Activated naive CD8-positive, alpha-beta T cell treated with anti-CD3 and anti-CD28 coated beads, Interleukin-2, amount 50 U/mL, for 24 hours (primary cell): ENCODE measurements at regions not wholly inside any gene's neighbourhood (a gene's known extent, or its start where the extent isn't known, plus 50 kb on each side); places are given as distances from the start of the nearest gene placed in this dataset.

Source experiments
- ATAC-seq: fragments of 150-1000 bp; cut with Tn5 transposase; one replicate; pipeline ENCODE4 v1.10.0; 2021
- DNase-seq: peaks from one replicate; pipeline ENCODE4 v3.0.0; 2021
- H3K27ac Mint-ChIP-seq: one replicate; pipeline ENCODE4 v1.8.0; 2021; ENCODE audit warnings: mild to moderate bottlenecking, mixed read lengths
- H3K27me3 Mint-ChIP-seq: one replicate; pipeline ENCODE4 v1.8.0; 2021; ENCODE audit warnings: mixed read lengths
- H3K36me3 Mint-ChIP-seq: one replicate; pipeline ENCODE4 v1.8.0; 2021; ENCODE audit warnings: low read depth, mixed read lengths
- H3K4me1 Mint-ChIP-seq: one replicate; pipeline ENCODE4 v1.8.0; 2021; ENCODE audit warnings: mixed read lengths
- H3K4me3 Mint-ChIP-seq: one replicate; pipeline ENCODE4 v1.8.0; 2021; ENCODE audit warnings: mild to moderate bottlenecking, moderate library complexity, mixed read lengths
- H3K9me3 Mint-ChIP-seq: one replicate; pipeline ENCODE4 v1.8.0; 2021; ENCODE audit warnings: mixed read lengths

DNA sequence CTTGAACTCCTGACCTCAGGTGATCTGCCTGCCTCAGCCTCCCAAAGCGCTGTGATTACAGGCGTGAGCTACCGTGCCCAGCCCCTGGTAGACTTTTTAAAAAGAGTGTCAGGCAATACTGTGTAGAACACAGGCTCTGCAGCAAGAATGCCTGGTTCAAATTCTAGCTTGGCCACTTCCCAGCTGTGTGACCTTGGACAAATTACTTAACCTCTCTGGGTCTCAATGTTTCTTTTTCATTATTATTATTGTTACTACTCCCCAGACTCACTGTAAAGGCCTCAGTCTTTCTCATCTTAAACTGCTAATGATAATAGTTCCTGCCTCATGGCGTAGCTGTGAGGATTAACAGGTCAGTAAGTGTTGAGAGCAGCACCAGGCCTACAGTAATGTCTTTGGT lies 114.3 kb downstream of the LITAF start:
- Mint-ChIP-seq H3K4me1 (no peaks in the 10 kb centered on the region), H3K27ac (no peak overlapping the region), H3K36me3 (no peaks in the 10 kb centered on the region), H3K4me3 (no peak overlapping the region), H3K9me3 (no peaks in the 10 kb centered on the region), H3K27me3 (no peaks in the 10 kb centered on the region)
- ATAC-seq (no peak), DNase-seq (no peak)

- H3K4me1 Mint-ChIP-seq, result no peaks in the 10 kb centered on the region
- no peak overlapping the region for H3K4me3 Mint-ChIP-seq
- no peak for DNase-seq
- no peaks in the 10 kb centered on the region for H3K27me3 Mint-ChIP-seq
- no peaks in the 10 kb centered on the region for H3K9me3 Mint-ChIP-seq
- H3K36me3 Mint-ChIP-seq, result no peaks in the 10 kb centered on the region
- H3K27ac Mint-ChIP-seq, result no peak overlapping the region
- ATAC-seq, result no peak
Measured at GRCh38 chr16:11472851-11473250, 113.9 kb downstream of the LITAF start.

- Mint-ChIP-seq H3K36me3 (no peaks in the 10 kb centered on the region), H3K4me1 (no peaks in the 10 kb centered on the region), H3K4me3 (no peak overlapping the region), H3K9me3 (no peaks in the 10 kb centered on the region), H3K27me3 (no peaks in the 10 kb centered on the region), H3K27ac (no peak overlapping the region)
- DNase-seq (no peak), ATAC-seq (no peak)
Measured at GRCh38 chr16:11473728-11474127, 113.0 kb downstream of the LITAF start.

DNA sequence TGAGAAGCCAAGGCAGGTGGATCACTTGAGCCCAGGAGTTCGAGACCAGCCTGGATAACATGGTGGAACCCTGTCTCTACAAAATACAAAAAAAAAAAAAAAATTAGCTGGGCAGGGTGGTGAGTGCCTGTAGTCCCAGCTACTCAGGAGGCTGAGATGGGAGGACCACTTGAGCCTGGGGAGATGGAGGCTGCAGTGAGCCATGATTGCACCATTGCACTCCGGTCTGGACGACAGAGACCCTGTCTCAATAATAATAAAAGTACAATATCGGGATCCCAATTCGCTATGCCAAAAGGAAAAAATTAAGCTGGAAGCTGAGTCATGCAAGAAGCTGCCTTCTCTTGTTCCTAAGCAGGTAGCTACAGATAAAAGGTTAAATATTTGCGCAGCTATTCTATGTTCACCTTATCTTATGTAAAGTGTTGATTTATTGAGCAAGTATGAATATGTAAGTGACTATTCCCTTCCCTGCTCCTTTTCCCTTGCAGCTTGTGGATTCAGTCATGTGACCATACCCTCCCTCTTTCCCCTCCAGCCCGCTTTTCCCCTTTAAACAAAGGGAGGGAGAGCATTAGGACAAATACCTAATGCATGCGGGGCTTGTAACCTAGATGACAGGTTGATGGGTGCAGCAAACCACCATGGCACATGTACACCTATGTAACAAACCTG lies 112.0 kb downstream of the LITAF start:
- H3K27me3 Mint-ChIP-seq, result no peaks in the 10 kb centered on the region
- ATAC-seq, result no peak

DNA sequence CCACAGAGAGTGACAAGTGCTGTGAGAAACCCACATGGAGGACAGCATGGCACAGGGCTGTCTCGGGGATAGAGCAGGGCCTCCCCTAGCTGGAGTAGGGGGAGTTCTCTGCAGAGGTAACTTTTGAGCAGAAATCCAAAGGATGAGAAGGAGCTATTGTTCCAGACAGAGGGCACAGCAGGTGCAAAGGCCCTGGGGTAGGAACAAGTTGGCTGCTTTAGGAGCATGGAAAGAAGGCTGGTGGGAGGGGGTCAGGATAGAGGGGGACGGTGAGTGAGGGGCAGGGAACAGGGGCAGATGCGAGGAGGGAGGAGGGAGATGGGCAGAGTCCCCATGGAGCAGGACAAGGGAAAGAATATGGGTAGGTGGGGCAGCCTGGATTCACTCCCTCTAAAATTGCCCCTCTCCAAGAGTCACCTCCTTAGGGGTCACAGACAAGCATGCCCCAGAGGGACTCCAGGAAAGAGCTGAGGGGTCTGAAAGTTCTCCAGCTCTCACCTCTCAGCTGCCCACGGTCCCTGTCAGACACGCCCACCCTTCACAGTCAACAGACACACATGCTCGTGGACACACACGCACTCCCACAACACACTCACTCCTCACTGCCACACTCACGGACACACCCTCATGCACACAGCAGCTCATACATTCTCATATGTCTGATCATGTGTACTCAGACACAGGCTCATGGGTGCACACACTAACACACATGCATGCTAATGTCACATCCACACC lies 110.7 kb downstream of the LITAF start:
- Mint-ChIP-seq H3K9me3 (peaks cover 8% of the 10 kb centered on the region), H3K4me1 (no peaks in the 10 kb centered on the region), H3K36me3 (peaks cover 5% of the 10 kb centered on the region), H3K27me3 (no peaks in the 10 kb centered on the region), H3K4me3 (no peak overlapping the region), H3K27ac (no peak overlapping the region)
- ATAC-seq, result no peak
- no peak for DNase-seq

More for the DNA sequence above, 112.0 kb downstream of the LITAF start:
- H3K27ac Mint-ChIP-seq, result no peak overlapping the region
- DNase-seq, result no peak
- no peaks in the 10 kb centered on the region for H3K9me3 Mint-ChIP-seq
- no peaks in the 10 kb centered on the region for H3K4me1 Mint-ChIP-seq
- no peaks in the 10 kb centered on the region for H3K36me3 Mint-ChIP-seq
- H3K4me3 Mint-ChIP-seq, result no peak overlapping the region

DNA sequence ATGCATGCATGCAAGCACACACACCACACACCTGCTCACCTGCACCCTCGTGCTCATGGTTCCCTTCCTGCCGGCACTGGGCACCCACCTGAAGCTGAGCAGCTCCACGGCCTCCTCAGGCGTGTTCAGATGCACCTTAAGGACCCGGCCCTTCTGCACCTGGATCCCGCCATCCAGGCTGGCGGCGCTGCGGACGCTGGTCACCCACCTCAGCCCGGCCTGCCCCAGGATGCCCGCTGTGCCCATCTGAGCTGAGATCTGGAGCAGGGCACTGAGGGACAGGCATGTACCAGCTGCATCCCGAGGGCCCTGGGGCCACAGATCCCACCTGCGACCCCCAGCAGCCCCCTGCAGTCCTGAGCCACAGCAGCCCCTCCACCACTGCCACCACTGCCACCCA lies 110.0 kb downstream of the LITAF start:
- DNase-seq (no peak), ATAC-seq (no peak)
- Mint-ChIP-seq H3K36me3 (peaks cover 5% of the 10 kb centered on the region), H3K4me3 (no peak overlapping the region), H3K27ac (no peak overlapping the region), H3K27me3 (no peaks in the 10 kb centered on the region), H3K4me1 (no peaks in the 10 kb centered on the region), H3K9me3 (peaks cover 8% of the 10 kb centered on the region)

GRCh38 chr16:11478431-11479119 lies 108.1 kb downstream of the LITAF start:
- DNase-seq (no peak), ATAC-seq (no peak)
- Mint-ChIP-seq H3K27me3 (no peaks in the 10 kb centered on the region), H3K4me3 (no peak overlapping the region), H3K9me3 (peaks cover 17% of the 10 kb centered on the region), H3K4me1 (no peaks in the 10 kb centered on the region), H3K36me3 (peaks cover 16% of the 10 kb centered on the region), H3K27ac (no peak overlapping the region)

DNA sequence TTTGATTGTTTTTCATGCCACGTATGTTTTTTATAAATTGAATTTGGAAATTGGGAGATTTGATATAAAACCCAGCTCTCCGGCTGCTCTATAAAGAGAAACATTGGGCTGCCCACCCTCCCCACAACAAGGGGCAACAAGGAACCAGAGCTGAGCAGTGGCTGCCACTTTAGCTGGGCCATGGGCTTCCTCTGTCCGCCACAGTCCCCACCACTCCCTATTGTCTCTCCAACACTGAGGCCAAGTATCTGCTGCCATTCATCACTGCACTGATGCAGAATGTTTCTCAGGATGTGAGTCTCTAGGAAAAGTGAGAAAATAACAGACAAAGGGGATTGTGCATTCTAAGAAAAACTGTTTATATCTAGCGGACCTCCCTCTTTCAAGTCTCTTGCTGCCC lies 106.8 kb downstream of the LITAF start:
- DNase-seq (no peak), ATAC-seq (no peak)
- Mint-ChIP-seq H3K36me3 (peaks cover 23% of the 10 kb centered on the region), H3K27ac (no peak overlapping the region), H3K4me3 (no peak overlapping the region), H3K9me3 (peaks cover 22% of the 10 kb centered on the region), H3K27me3 (no peaks in the 10 kb centered on the region), H3K4me1 (no peaks in the 10 kb centered on the region)

GRCh38 chr16:11480634-11481033 lies 106.1 kb downstream of the LITAF start:
- no peak overlapping the region for H3K4me3 Mint-ChIP-seq
- no peaks in the 10 kb centered on the region for H3K4me1 Mint-ChIP-seq
- DNase-seq (no peak), ATAC-seq (no peak)
- no peak overlapping the region for H3K27ac Mint-ChIP-seq
- H3K27me3 Mint-ChIP-seq, result no peaks in the 10 kb centered on the region
- peaks cover 26% of the 10 kb centered on the region for H3K9me3 Mint-ChIP-seq
- H3K36me3 Mint-ChIP-seq, result peaks cover 25% of the 10 kb centered on the region

DNA sequence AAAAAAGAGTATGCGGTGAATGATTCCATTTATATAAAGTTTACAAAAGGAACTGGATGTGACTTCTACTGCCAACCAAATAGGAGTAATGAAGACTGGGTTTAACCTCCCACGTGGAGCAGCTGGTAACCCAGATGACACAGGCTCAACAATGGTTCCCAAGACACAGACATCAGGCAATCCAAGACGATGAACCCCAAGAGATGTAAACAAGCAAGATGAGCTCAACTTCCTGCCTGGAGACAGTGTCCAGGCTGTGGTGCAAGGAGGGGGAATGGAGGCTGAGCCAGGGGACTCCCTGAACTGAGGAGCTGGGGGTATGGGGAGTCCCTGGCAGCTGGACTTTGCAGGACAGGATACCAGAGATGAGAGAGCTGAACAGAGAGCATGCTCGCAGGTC lies 104.7 kb downstream of the LITAF start:
- H3K27me3 Mint-ChIP-seq, result no peaks in the 10 kb centered on the region
- DNase-seq (no peak), ATAC-seq (no peak)
- H3K27ac Mint-ChIP-seq, result no peak overlapping the region
- peaks cover 31% of the 10 kb centered on the region for H3K9me3 Mint-ChIP-seq
- peaks cover 28% of the 10 kb centered on the region for H3K36me3 Mint-ChIP-seq
- no peak overlapping the region for H3K4me3 Mint-ChIP-seq
- H3K4me1 Mint-ChIP-seq, result no peaks in the 10 kb centered on the region

DNA sequence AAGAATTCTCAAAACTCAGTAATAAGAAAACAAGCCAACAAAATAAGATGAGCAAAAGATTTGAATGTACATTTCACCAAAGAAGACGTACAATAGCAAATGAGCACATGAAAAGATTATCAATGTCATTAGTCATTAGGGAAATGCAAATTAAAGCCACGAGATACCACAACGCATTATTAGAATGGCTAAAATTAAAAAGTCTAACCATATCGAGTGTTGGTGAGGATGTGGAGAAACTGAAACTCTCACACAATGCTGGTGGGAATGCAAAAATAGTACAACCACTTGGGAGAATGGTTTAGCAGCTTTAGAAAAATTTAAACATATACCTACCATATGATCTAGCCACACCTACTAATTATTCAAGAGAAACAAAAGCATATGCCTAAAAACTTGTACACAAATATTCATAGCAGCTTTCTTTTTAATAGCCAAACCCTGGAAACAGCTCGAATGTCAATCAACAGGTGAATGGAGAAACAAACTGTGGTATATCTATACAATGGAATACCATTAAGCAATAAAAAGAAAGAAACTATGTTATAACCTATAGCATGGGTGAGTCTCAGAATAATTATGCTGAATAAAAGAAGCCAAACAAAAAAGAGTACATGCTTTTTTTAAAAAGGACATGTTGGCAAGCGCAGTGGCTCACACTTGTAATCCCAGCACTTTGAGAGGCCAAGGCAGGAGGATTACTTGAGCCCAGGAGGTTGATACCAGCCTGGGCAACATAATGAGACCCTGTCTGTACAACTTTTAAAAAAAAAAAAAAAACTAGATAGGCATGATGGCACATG lies 103.6 kb downstream of the LITAF start:
- H3K36me3 Mint-ChIP-seq, result peaks cover 28% of the 10 kb centered on the region
- no peak overlapping the region for H3K4me3 Mint-ChIP-seq
- H3K27me3 Mint-ChIP-seq, result no peaks in the 10 kb centered on the region
- no peaks in the 10 kb centered on the region for H3K4me1 Mint-ChIP-seq
- ATAC-seq, result no peak
- H3K27ac Mint-ChIP-seq, result no peak overlapping the region
- DNase-seq, result no peak
- peaks cover 31% of the 10 kb centered on the region for H3K9me3 Mint-ChIP-seq

GRCh38 chr16:11484691-11485258 lies 101.9 kb downstream of the LITAF start:
- H3K4me3 Mint-ChIP-seq, result no peak overlapping the region
- H3K27ac Mint-ChIP-seq, result no peak overlapping the region
- no peaks in the 10 kb centered on the region for H3K4me1 Mint-ChIP-seq
- H3K27me3 Mint-ChIP-seq, result no peaks in the 10 kb centered on the region
- ATAC-seq (no peak), DNase-seq (no peak)
- H3K9me3 Mint-ChIP-seq, result peaks cover 31% of the 10 kb centered on the region
- peaks cover 28% of the 10 kb centered on the region for H3K36me3 Mint-ChIP-seq

DNA sequence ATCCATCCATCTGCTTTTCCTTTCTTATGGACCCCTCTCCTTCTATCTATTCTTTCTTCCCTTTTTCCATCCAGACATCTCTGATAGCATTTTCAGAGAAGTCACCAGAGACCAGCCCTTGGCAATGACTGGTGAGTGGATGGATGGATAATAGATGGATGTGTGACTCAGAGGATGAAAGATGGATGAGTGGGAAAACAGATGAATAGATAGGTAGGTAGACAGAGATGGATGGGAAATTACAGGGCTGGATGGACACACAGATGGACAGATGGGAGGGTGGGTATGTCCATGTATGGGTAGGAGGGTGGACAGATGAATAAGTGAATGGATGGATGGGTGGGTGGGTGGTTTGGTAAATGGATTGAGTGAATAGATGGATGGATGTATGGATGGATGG lies 101.0 kb downstream of the LITAF start:
- Mint-ChIP-seq H3K27me3 (no peaks in the 10 kb centered on the region), H3K4me1 (no peaks in the 10 kb centered on the region), H3K9me3 (peaks cover 28% of the 10 kb centered on the region), H3K27ac (no peak overlapping the region), H3K4me3 (no peak overlapping the region), H3K36me3 (peaks cover 27% of the 10 kb centered on the region)
- ATAC-seq, result no peak
- DNase-seq, result no peak

- Mint-ChIP-seq H3K27me3 (no peaks in the 10 kb centered on the region), H3K9me3 (peaks cover 26% of the 10 kb centered on the region), H3K36me3 (peaks cover 21% of the 10 kb centered on the region), H3K27ac (no peak overlapping the region), H3K4me1 (no peaks in the 10 kb centered on the region), H3K4me3 (no peak overlapping the region)
- DNase-seq (no peak), ATAC-seq (no peak)
Measured at GRCh38 chr16:11487289-11487688, 99.4 kb downstream of the LITAF start.
